Left colon (tissue), 2 donors: ENCODE measurements at regions not wholly inside any gene's neighbourhood (a gene's known extent, or its start where the extent isn't known, plus 50 kb on each side); places are given as distances from the start of the nearest gene placed in this dataset.

Source experiments
- ATAC-seq: fragments of 200-7000 bp; cut with Tn5 transposase; one replicate; pipeline ENCODE4 v1.9.1; 2020; ENCODE audit warnings: mild to moderate bottlenecking, moderate library complexity
- DNase-seq, 2 donors: peaks; one replicate each; pipeline ENCODE4 v3.0.0-alpha.2; 2020
- intact Hi-C, 2 donors: fragments of 100-400 bp; cut with DNase I in 1 of 2; cut with micrococcal nuclease in 1 of 2; formaldehyde crosslinking; loops; one replicate each; pipeline versions ENCODE4 v1.11.2 to v1.14.0; 2022; cut with DNase I, micrococcal nuclease
- donor health status: DM: no; HTN: no; CAD: no.
- donor health status: DM: yes; HTN: yes; CAD: no.

DNA sequence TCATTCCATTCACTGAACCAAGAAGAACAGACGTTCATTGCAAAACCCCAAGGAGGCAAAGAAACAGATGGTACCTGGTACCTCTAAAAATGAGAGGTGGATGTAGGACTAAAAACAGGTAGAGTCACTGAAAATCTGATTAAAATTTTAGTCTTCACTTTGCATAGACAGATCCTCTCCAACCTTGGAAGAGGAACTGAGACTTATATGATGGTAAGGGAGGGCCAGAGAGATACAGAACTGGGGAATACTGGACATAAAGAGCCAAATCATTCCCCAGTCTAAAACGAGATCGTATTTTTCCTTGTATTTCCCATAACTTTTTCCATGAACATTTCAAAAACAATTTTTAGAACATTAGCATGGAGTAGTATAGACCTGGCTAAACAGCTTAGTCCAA lies 59.7 kb upstream of the SPOPL start:
- ATAC-seq (no peak), DNase-seq (no peak)

GRCh38 chr2:138444411-138444810 lies 57.2 kb upstream of the SPOPL start:
- intact Hi-C loops: no loop called here
- ATAC-seq (no peak), DNase-seq (no peak)

More for the DNA sequence above, 59.7 kb upstream of the SPOPL start:
- intact Hi-C loops: no loop called here

DNA sequence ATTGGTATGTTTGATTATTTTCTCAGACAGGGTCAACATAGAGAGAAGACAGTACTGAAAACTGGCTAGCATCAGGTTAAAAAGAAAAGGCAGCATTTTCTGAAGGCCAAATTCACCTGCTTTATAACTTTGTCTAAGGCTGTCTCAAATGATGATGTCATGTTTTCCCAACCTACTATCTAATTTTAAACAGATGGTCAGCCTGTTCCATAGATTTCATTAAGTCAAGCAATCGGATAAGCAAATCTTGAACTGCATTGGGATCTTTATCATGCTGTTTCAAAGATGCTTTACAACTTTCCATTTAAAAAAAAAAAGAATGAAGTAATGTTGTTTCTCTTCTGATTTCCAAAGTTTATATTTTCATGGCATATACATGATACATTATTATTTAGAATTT lies 56.3 kb upstream of the SPOPL start:
- no peak for DNase-seq
- ATAC-seq: no peak
- intact Hi-C loops: no loop called here

- DNase-seq (no peak), ATAC-seq (peak; percentile 96)
- intact Hi-C loops: no loop called here
Measured at GRCh38 chr2:138446043-138446442, 55.5 kb upstream of the SPOPL start.

GRCh38 chr2:138447889-138448570 lies 53.5 kb upstream of the SPOPL start:
- no peak for ATAC-seq
- no peak for DNase-seq
- intact Hi-C loops: no loop called here
